HEK293T (cell line): ENCODE measurements at regions not wholly inside any gene's neighbourhood (a gene's known extent, or its start where the extent isn't known, plus 50 kb on each side); places are given as distances from the start of the nearest gene placed in this dataset.

Source experiments
- CTCF ChIA-PET: fragments of 350-600 bp; formaldehyde crosslinking; extraction: SDS; loops from one replicate; lab custom pipeline; 2021; ENCODE audit warnings: antibody characterized with exemption, inconsistent platforms; lab: Yijun Ruan, JAX
- POLR2A ChIA-PET: fragments of 350-600 bp; formaldehyde crosslinking; extraction: SDS; loops from one replicate; lab custom pipeline; 2020; ENCODE audit warnings: antibody characterized with exemption, inconsistent platforms; lab: Yijun Ruan, JAX
- DNase-seq: peaks from one replicate; pipeline ENCODE4 v3.0.0; 2012; ENCODE audit warnings: mixed read lengths; ENCODE audit errors: extremely low spot score
- ARNT ChIP-seq: fragments of 450-650 bp; IDR thresholded peaks from 2 replicates; pipeline ENCODE4 v1.6.1; 2017; ENCODE audit warnings: mild to moderate bottlenecking
- BHLHE40 ChIP-seq: fragments of 450-650 bp; IDR thresholded peaks from 2 replicates; pipeline ENCODE4 v1.6.1; 2016; ENCODE audit warnings: mild to moderate bottlenecking, moderate library complexity, borderline replicate concordance
- CTBP1 ChIP-seq: fragments of 450-650 bp; IDR thresholded peaks from 2 replicates; pipeline ENCODE4 v1.6.1; 2016; ENCODE audit warnings: borderline replicate concordance
- ELF4 ChIP-seq: fragments of 450-650 bp; IDR thresholded peaks from 2 replicates; pipeline ENCODE4 v1.6.1; 2017; ENCODE audit warnings: antibody characterized with exemption
- FOXA1 ChIP-seq: fragments of 450-650 bp; IDR thresholded peaks from 2 replicates; pipeline ENCODE4 v1.6.1; 2016; ENCODE audit warnings: mild to moderate bottlenecking
- FOXK2 ChIP-seq: fragments of 450-650 bp; IDR thresholded peaks from 2 replicates; pipeline ENCODE4 v1.6.1; 2016; ENCODE audit warnings: mild to moderate bottlenecking
- FOXM1 ChIP-seq: fragments of 450-650 bp; IDR thresholded peaks from 2 replicates; pipeline ENCODE4 v1.6.1; 2017; ENCODE audit warnings: mild to moderate bottlenecking, borderline replicate concordance
- HDGF ChIP-seq: fragments of 450-650 bp; IDR thresholded peaks from 2 replicates; pipeline ENCODE4 v1.6.1; 2017; ENCODE audit warnings: antibody characterized with exemption, borderline replicate concordance
- L3MBTL2 ChIP-seq: fragments of 450-650 bp; conservative IDR thresholded peaks from 2 replicates; pipeline ENCODE4 v1.6.1; 2016; ENCODE audit warnings: mild to moderate bottlenecking
- LEF1 ChIP-seq: fragments of 450-650 bp; IDR thresholded peaks from 2 replicates; pipeline ENCODE4 v1.6.1; 2017; ENCODE audit warnings: mild to moderate bottlenecking, borderline replicate concordance
- NFRKB ChIP-seq: fragments of 450-650 bp; IDR thresholded peaks from 2 replicates; pipeline ENCODE4 v1.6.1; 2016; ENCODE audit warnings: mild to moderate bottlenecking, moderate library complexity
- SP1 ChIP-seq: fragments of 450-650 bp; IDR thresholded peaks from 2 replicates; pipeline ENCODE4 v1.6.1; 2017
- SUZ12 ChIP-seq: fragments of 450-650 bp; IDR thresholded peaks from 2 replicates; pipeline ENCODE4 v1.6.1; 2016; ENCODE audit warnings: mild to moderate bottlenecking
- TARDBP ChIP-seq: fragments of 450-650 bp; IDR thresholded peaks from 2 replicates; pipeline ENCODE4 v1.6.1; 2016
- ZNF384 ChIP-seq: fragments of 450-650 bp; IDR thresholded peaks from 2 replicates; pipeline ENCODE4 v1.6.1; 2016
- TF ChIP-seq, protein P1 (sequence below): fragments of 450-650 bp; IDR thresholded peaks from 2 replicates; pipeline ENCODE4 v1.6.1; 2016

DNA sequence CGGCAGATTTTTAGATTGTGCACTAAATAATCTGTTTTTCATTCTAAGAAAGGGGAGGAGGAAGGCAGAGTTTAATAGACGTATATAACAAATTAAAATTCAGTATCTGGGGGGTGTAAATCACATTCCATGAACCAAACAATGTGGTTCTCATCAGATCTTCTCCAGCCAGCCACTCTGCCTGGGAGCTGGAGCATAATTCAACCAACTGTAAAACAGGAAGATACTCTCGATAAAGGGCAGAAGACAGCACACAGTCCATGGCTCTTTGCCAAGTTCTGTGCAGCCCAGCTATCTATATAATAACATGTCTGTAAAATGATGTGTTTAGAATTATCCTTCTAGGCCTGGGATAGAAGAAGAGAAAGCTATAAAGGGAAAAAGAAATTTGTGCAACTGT is 289.9 kb upstream of the ZFP64 start:
- CTCF ChIA-PET, result no interaction called here
- POLR2A ChIA-PET, result no interaction called here
- no peak for DNase-seq
- TF ChIP-seq SP1, result no peak

DNA sequence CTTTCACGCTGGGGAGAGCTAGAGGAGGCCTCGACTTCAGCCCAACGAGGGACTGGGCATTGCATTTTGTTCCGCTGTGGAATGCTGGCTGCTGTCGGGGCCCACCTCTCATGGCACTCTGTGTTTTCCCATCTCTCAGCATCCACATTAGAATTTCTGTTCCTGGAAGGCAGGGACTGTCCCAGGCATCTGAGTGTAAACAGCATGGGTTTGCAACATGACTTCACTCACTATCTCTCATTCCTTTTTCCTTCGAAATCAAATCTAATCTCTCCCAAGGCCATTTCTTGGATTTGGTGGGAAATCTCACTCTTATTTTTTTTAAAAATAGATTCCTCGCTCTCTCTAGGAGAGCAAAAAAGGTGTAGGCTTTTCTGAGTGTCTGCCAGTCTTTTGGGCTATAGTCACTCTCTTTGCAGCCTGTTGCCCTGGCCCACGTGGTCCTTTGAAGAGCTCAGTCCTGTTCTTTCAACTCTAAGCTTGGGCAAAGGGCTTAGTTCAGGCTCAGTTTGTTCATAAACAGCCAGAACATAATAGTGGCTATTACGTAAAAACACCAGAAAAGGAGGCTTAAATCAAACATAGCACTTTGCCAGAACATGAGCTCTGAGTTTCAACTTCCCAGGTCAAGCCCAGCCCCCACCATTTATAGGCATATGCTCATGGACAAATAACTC is 284.6 kb upstream of the ZFP64 start:
- POLR2A ChIA-PET, result no interaction called here
- TF ChIP-seq L3MBTL2 (no peak), ARNT (no peak), SP1 (no peak), LEF1 (no peak), NFRKB (no peak)
- TF ChIP-seq, protein P1, sequence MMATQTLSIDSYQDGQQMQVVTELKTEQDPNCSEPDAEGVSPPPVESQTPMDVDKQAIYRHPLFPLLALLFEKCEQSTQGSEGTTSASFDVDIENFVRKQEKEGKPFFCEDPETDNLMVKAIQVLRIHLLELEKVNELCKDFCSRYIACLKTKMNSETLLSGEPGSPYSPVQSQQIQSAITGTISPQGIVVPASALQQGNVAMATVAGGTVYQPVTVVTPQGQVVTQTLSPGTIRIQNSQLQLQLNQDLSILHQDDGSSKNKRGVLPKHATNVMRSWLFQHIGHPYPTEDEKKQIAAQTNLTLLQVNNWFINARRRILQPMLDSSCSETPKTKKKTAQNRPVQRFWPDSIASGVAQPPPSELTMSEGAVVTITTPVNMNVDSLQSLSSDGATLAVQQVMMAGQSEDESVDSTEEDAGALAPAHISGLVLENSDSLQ, result no peak
- DNase-seq, result no peak
- CTCF ChIA-PET, result no interaction called here

DNA sequence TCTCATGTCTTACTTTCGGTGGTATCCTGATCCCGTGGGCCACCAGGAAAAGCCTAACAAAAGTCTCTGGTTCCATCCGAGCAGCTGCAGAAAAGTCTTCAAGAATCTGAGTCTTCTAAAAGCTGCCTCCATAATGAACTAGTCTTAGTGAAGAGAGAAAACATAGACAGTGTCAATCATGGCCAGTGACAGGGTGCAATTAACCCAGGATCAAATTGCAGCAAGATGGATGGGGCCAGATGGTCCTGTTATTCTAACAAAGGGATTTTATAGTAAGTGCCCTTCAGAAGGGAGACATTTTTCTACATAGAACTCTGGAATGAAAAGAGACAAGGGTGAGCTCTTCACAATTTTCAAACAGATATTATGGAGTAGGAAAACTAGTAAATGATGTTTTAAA is 281.6 kb upstream of the ZFP64 start:
- POLR2A ChIA-PET, result no interaction called here

DNA sequence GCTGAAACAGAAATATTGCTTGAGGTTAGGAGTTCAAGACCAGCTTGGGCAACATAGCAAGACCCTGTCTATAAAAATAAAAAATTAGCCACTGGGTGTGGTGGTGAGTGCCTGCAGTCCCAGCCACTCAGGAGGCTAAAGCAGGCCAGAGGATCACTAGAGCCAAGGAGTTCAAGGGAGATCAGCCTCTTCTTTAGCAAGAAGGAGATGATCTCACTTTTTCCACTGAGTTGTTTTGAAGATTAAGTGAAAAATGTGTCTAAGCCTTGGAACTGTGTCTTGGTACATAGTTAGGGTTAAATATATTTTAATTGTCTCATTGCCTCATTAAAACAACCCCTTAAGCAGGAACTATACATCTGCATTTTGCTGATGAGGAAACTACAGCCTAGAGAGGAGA is 279.0 kb upstream of the ZFP64 start:
- TF ChIP-seq ELF4 (no peak), ARNT (no peak), BHLHE40 (no peak), LEF1 (no peak), TARDBP (no peak), L3MBTL2 (no peak), SP1 (no peak), CTBP1 (no peak), FOXA1 (no peak), NFRKB (no peak), HDGF (no peak), FOXK2 (no peak), SUZ12 (no peak), ZNF384 (no peak), FOXM1 (no peak)
- TF ChIP-seq, protein P1, result no peak
- CTCF ChIA-PET, result no interaction called here
- no peak for DNase-seq
- POLR2A ChIA-PET, result no interaction called here

More for the DNA sequence above, 281.6 kb upstream of the ZFP64 start:
- DNase-seq, result no peak
- CTCF ChIA-PET, result no interaction called here
- TF ChIP-seq TARDBP, result no peak
- no peak for TF ChIP-seq SUZ12
- no peak for TF ChIP-seq SP1
- no peak for TF ChIP-seq BHLHE40
- TF ChIP-seq NFRKB, result no peak
- no peak for TF ChIP-seq ZNF384
- no peak for TF ChIP-seq L3MBTL2
- no peak for TF ChIP-seq ARNT
- TF ChIP-seq FOXK2, result no peak
- TF ChIP-seq HDGF, result no peak
- TF ChIP-seq FOXA1, result no peak
- no peak for TF ChIP-seq CTBP1
- TF ChIP-seq FOXM1, result no peak
- no peak for TF ChIP-seq ELF4
- TF ChIP-seq, protein P1, result no peak
- TF ChIP-seq LEF1, result no peak

DNA sequence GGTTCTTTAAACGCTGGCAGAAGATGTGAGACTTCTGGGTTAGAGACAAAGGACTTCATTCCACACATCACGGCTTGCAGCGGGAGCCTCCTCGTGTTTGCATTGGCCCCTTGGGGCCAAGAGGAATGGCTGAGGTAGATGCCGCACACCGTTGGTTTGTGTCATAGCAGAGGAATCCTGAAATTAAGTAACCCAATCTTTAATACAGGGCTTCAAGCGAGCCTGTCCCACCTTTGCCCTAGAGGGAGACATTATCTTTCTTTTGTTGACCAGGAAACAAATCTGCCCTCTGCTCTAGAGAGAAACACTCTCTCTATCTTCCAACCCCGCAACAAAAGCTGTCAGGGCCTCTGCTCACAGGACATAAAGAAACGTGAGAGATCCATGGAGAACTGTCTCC is 277.5 kb upstream of the ZFP64 start:
- no peak for DNase-seq
- ChIA-PET CTCF (no interaction called here), POLR2A (no interaction called here)
- no peak for TF ChIP-seq ZNF384
- TF ChIP-seq TARDBP, result no peak
- no peak for TF ChIP-seq BHLHE40
- TF ChIP-seq LEF1, result no peak
- no peak for TF ChIP-seq FOXA1
- TF ChIP-seq SP1, result no peak
- no peak for TF ChIP-seq FOXM1
- no peak for TF ChIP-seq NFRKB
- TF ChIP-seq, protein P1, result no peak
- TF ChIP-seq SUZ12, result no peak
- TF ChIP-seq CTBP1, result no peak
- no peak for TF ChIP-seq FOXK2
- TF ChIP-seq HDGF, result no peak
- TF ChIP-seq L3MBTL2, result no peak
- no peak for TF ChIP-seq ELF4
- TF ChIP-seq ARNT, result no peak

DNA sequence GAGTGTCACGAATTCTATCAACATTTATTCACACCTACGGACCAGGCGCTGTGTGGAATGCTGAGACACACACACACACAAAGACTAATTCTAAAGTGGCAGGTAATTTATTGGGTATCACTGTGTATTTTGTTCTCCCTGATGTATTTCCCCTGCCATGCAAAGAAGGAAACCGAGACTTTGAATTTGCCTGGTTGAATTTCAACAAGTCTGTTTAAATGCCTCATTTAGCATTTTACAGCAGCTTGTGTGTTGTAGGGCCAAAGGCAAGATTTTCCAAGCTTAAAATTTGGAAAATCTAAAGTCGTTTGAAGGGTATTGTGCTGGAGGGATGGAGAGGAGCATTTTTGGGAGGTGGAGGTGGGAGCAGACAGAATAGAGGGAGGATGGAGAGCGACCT is 274.4 kb upstream of the ZFP64 start:
- POLR2A ChIA-PET, result no interaction called here
- no peak for DNase-seq
- CTCF ChIA-PET, result no interaction called here
- TF ChIP-seq FOXM1 (no peak), FOXA1 (no peak), CTBP1 (no peak), HDGF (no peak), L3MBTL2 (no peak), SUZ12 (no peak), NFRKB (no peak), BHLHE40 (no peak), ZNF384 (no peak), FOXK2 (no peak)
- TF ChIP-seq, protein P1, result no peak
